ENCODE measurements at regions not wholly inside any gene's neighbourhood (a gene's known extent, or its start where the extent isn't known, plus 50 kb on each side); places are given as distances from the start of the nearest gene placed in this dataset.

- Histone ChIP-seq H3K9ac (ENCODE audit: control insufficient read depth, extremely low read depth, insufficient read depth, low read length) (no peak overlapping the region), H4K20me1 (ENCODE audit: control insufficient read depth, extremely low read depth, insufficient read depth, low read length) (no peaks in the 10 kb centered on the region), H3K79me2 (ENCODE audit: control insufficient read depth, insufficient read depth, low read length) (no peaks in the 10 kb centered on the region), H2AFZ (ENCODE audit: control insufficient read depth, low read length) (no peak overlapping the region), H3K4me1 (ENCODE audit: control insufficient read depth, extremely low read depth, insufficient read depth, low read length) (no peaks in the 10 kb centered on the region), H3K4me2 (ENCODE audit: control insufficient read depth, extremely low read depth, insufficient read depth, low read depth, low read length) (no peak overlapping the region), H3K4me3 (ENCODE audit: control insufficient read depth in 2 of 3, extremely low read depth in 1 of 3, insufficient read depth in 2 of 3, low read depth in 1 of 3, low read length in 3 of 3) (no peak overlapping the region), H3K9me1 (ENCODE audit: control insufficient read depth, extremely low read depth, insufficient read depth, low read length) (no peaks in the 10 kb centered on the region), H3K36me3 (ENCODE audit: control insufficient read depth in 2 of 2, extremely low read depth in 1 of 2, insufficient read depth in 2 of 2, low read length in 2 of 2) (no peaks in the 10 kb centered on the region), H3K9me3 (ENCODE audit: control insufficient read depth, low read depth, low read length) (no peaks in the 10 kb centered on the region), H3K27ac (ENCODE audit: control insufficient read depth, insufficient read depth, low read length) (no peak overlapping the region), H3K27me3 (ENCODE audit: control insufficient read depth, extremely low read depth, insufficient read depth, low read length) (no peaks in the 10 kb centered on the region)
- dilution Hi-C loops (cut with MboI; ENCODE audit: extremely low pct_ligation_motif_present, low sequenced_read_pairs): no loop called here
- DNase-seq (ENCODE audit: low read depth, low spot score) (no peak), FAIRE-seq (no peak)
- TF ChIP-seq EZH2 (IDR thresholded peaks at IDR 0.05; ENCODE audit: low read length): no peak
- no peak for TF ChIP-seq CTCF (optimal IDR thresholded peaks at IDR 0.05 in 1 of 3, IDR thresholded peaks at IDR 0.05 in 1 of 3, conservative IDR thresholded peaks at IDR 0.05 in 1 of 3; ENCODE audit: extremely low read depth in 1 of 3, insufficient read depth in 2 of 3, low read length in 3 of 3)
Observed at GRCh38 chr13:80105350-80105749, 235.6 kb downstream of the SPRY2 start.

- Histone ChIP-seq H4K20me1 (ENCODE audit: control insufficient read depth, extremely low read depth, insufficient read depth, low read length) (no peaks in the 10 kb centered on the region), H3K79me2 (ENCODE audit: control insufficient read depth, insufficient read depth, low read length) (no peaks in the 10 kb centered on the region), H3K9ac (ENCODE audit: control insufficient read depth, extremely low read depth, insufficient read depth, low read length) (no peak overlapping the region), H3K9me1 (ENCODE audit: control insufficient read depth, extremely low read depth, insufficient read depth, low read length) (no peaks in the 10 kb centered on the region), H2AFZ (ENCODE audit: control insufficient read depth, low read length) (no peak overlapping the region), H3K36me3 (ENCODE audit: control insufficient read depth in 2 of 2, extremely low read depth in 1 of 2, insufficient read depth in 2 of 2, low read length in 2 of 2) (no peaks in the 10 kb centered on the region), H3K4me2 (ENCODE audit: control insufficient read depth, extremely low read depth, insufficient read depth, low read depth, low read length) (no peak overlapping the region), H3K4me1 (ENCODE audit: control insufficient read depth, extremely low read depth, insufficient read depth, low read length) (no peaks in the 10 kb centered on the region), H3K27me3 (ENCODE audit: control insufficient read depth, extremely low read depth, insufficient read depth, low read length) (no peaks in the 10 kb centered on the region), H3K4me3 (ENCODE audit: control insufficient read depth in 2 of 3, extremely low read depth in 1 of 3, insufficient read depth in 2 of 3, low read depth in 1 of 3, low read length in 3 of 3) (no peak overlapping the region), H3K27ac (ENCODE audit: control insufficient read depth, insufficient read depth, low read length) (no peak overlapping the region), H3K9me3 (ENCODE audit: control insufficient read depth, low read depth, low read length) (no peaks in the 10 kb centered on the region)
- dilution Hi-C loops (cut with MboI; ENCODE audit: extremely low pct_ligation_motif_present, low sequenced_read_pairs): no loop called here
- FAIRE-seq (no peak), DNase-seq (ENCODE audit: low read depth, low spot score) (no peak)
- TF ChIP-seq CTCF (optimal IDR thresholded peaks at IDR 0.05 in 1 of 3, IDR thresholded peaks at IDR 0.05 in 1 of 3, conservative IDR thresholded peaks at IDR 0.05 in 1 of 3; ENCODE audit: extremely low read depth in 1 of 3, insufficient read depth in 2 of 3, low read length in 3 of 3) (no peak), EZH2 (IDR thresholded peaks at IDR 0.05; ENCODE audit: low read length) (no peak)
Observed at GRCh38 chr13:80101040-80101439, 239.9 kb downstream of the SPRY2 start.

Measured in keratinocyte (primary cell).